ENCODE measurements at regions not wholly inside any gene's neighbourhood (a gene's known extent, or its start where the extent isn't known, plus 50 kb on each side); places are given as distances from the start of the nearest gene placed in this dataset.

DNA sequence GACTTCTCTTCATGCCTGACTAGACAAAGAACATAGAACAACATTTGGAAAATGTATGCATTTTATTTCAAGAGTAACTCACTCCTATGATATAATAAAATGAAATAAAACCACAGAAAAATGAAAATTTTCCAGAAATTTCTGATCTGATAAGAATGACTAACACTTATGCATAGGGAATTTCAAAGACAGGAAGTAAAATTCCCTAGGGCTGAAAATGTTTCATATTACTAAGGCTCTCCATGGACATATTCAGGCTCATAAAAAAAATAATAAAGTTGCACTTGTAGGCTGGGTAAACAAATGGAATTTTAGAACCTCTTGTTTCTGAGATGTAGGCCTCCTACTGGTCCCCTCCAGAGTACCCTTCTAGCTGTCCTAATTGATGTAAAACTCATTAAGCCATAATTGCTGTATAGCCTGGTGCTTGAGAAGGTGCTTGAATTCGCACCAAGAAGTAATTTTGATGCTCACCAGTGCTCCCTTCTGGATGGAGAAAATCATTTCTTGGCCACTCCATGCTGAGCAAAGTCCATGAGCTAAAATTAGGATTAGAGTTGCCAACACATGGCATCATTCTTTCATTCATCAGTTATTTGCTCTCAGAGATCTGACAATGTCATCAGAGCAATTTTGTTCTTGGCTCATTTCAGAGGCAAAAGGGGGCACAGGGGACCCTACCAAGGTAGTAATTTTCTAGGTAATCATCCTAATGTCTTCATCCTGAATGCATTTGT lies 641.0 kb upstream of the CAMK1G start:
- TF ChIP-seq, protein P1, sequence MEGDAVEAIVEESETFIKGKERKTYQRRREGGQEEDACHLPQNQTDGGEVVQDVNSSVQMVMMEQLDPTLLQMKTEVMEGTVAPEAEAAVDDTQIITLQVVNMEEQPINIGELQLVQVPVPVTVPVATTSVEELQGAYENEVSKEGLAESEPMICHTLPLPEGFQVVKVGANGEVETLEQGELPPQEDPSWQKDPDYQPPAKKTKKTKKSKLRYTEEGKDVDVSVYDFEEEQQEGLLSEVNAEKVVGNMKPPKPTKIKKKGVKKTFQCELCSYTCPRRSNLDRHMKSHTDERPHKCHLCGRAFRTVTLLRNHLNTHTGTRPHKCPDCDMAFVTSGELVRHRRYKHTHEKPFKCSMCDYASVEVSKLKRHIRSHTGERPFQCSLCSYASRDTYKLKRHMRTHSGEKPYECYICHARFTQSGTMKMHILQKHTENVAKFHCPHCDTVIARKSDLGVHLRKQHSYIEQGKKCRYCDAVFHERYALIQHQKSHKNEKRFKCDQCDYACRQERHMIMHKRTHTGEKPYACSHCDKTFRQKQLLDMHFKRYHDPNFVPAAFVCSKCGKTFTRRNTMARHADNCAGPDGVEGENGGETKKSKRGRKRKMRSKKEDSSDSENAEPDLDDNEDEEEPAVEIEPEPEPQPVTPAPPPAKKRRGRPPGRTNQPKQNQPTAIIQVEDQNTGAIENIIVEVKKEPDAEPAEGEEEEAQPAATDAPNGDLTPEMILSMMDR (IDR thresholded peaks at IDR 0.05): no peak
- no peak for TF ChIP-seq POLR2A (IDR thresholded peaks at IDR 0.05)

Data from lower leg skin (tissue), 3 donors.